Subcutaneous abdominal adipose tissue (tissue), 5 donors: ENCODE measurements at regions not wholly inside any gene's neighbourhood (a gene's known extent, or its start where the extent isn't known, plus 50 kb on each side); places are given as distances from the start of the nearest gene placed in this dataset.
"Not testable (repeated sequence)": the region's sequence is repeated elsewhere in the genome, so short reads cannot be mapped to it uniquely, and the experiment has no call there.

Experiments used
- H3K27ac ChIP-seq: one replicate; pipeline ENCODE4 v1.7.0; 2013; ENCODE audit warnings: low read depth, mild to moderate bottlenecking, inconsistent platforms, low read length, moderate library complexity
- H3K27me3 ChIP-seq, 5 donors: one replicate each; pipeline ENCODE4 v1.7.0; 2013; ENCODE audit warnings: low read length in 5 of 5, inconsistent platforms in 1 of 5; ENCODE audit not compliant: control insufficient read depth in 5 of 5, insufficient read depth in 4 of 5
- H3K36me3 ChIP-seq, 5 donors: one replicate each; pipeline ENCODE4 v1.7.0; 2013; ENCODE audit warnings: low read length in 5 of 5; ENCODE audit not compliant: control insufficient read depth in 5 of 5, insufficient read depth in 5 of 5
- H3K4me1 ChIP-seq, 5 donors: one replicate each; pipeline ENCODE4 v1.7.0; 2013; ENCODE audit warnings: low read length in 5 of 5, mild to moderate bottlenecking in 3 of 5, moderate library complexity in 1 of 5; ENCODE audit not compliant: control insufficient read depth in 5 of 5, insufficient read depth in 5 of 5
- H3K4me3 ChIP-seq, 5 donors: one replicate each; pipeline ENCODE4 v1.7.0; 2013; ENCODE audit warnings: low read length in 5 of 5, low read depth in 1 of 5
- H3K9ac ChIP-seq, 5 donors: one replicate each; pipeline ENCODE4 v1.7.0; 2013; ENCODE audit warnings: low read length in 5 of 5, mild to moderate bottlenecking in 4 of 5, moderate library complexity in 3 of 5
- H3K9me3 ChIP-seq, 5 donors: one replicate each; pipeline ENCODE4 v1.7.0; 2013; ENCODE audit warnings: low read length in 5 of 5; ENCODE audit not compliant: control insufficient read depth in 5 of 5
- donor health status: healthy.
- donor health status: healthy.
- donor health status: healthy.
- donor health status: healthy.
- donor health status: healthy.

GRCh38 chr16:29342937-29343336 lies 63.6 kb downstream of the NPIPB11 start:
- not testable (repeated sequence) for H3K27me3 ChIP-seq, H3K36me3 ChIP-seq, H3K27ac ChIP-seq, H3K9me3 ChIP-seq, H3K9ac ChIP-seq, H3K4me3 ChIP-seq, H3K4me1 ChIP-seq

DNA sequence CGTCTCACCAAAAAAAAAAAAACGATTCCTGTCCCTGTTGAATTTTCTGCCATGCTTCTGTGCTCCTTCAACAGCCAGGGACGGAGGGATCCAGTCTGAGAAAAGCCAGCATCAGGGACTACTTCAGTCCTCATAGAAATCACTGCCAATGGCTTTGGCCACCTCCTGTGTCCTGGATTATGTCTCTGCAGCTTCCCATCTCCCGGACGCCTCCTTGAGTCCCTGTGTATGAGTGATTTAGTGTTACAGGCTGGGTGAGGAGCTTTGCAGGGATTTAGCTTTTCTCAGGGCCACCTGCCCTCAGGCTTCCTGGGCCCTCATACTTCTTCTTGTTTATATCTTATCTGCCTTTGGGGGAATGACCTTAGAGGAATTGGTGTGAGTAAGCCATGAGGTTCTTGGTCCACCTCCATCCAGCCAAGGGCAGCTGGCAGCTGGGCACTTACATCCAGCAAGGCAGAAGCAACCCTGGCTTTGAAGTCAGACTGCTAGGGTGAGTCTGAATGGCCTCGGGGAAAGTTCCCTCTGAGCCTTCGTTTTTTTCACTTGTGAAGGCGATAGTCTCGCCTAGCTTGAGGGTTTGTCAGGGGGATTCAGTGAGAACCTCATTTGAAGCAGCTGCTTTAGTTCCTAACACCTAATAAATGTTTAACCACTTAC lies 65.6 kb downstream of the NPIPB11 start:
- H3K4me3 ChIP-seq, H3K36me3 ChIP-seq, H3K27ac ChIP-seq, H3K9ac ChIP-seq, H3K9me3 ChIP-seq, H3K27me3 ChIP-seq, H3K4me1 ChIP-seq: not testable (repeated sequence)

- H3K4me1 ChIP-seq, H3K9me3 ChIP-seq, H3K9ac ChIP-seq, H3K36me3 ChIP-seq, H3K4me3 ChIP-seq, H3K27me3 ChIP-seq, H3K27ac ChIP-seq: not testable (repeated sequence)
Observed at GRCh38 chr16:29340235-29340634, 66.3 kb downstream of the NPIPB11 start.

- not testable (repeated sequence) for H3K9ac ChIP-seq, H3K4me1 ChIP-seq, H3K27me3 ChIP-seq, H3K36me3 ChIP-seq, H3K27ac ChIP-seq, H3K9me3 ChIP-seq, H3K4me3 ChIP-seq
Observed at GRCh38 chr16:29338821-29339700, 67.5 kb downstream of the NPIPB11 start.

DNA sequence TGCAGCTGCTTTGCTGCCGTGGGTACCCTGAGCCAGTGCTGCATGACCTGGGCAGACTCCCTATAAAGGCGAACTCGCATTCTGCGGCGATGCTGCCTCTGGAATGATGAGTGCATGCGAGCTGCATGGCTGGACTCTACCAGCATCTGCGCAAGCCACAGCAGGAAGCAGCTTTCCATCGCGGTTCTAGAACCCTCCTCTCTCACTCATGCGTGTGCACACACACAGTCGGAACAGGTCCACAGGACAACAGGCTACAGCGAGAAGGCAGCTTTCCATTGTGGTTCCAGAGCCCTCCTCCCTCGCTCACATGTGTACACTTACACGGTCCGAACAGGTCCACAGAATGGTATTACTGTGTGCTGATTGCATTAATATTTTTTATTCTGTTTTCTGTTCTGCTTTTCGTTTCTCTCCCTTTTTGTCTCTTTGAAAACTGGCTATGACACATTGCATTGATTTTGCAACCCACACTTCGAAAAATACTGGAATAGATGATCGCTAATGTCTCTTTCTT lies 69.1 kb downstream of the NPIPB11 start:
- not testable (repeated sequence) for H3K9ac ChIP-seq, H3K9me3 ChIP-seq, H3K27me3 ChIP-seq, H3K4me3 ChIP-seq, H3K36me3 ChIP-seq, H3K4me1 ChIP-seq, H3K27ac ChIP-seq

GRCh38 chr16:29335549-29335846 lies 71.0 kb downstream of the NPIPB11 start:
- not testable (repeated sequence) for H3K36me3 ChIP-seq, H3K9ac ChIP-seq, H3K4me1 ChIP-seq, H3K4me3 ChIP-seq, H3K9me3 ChIP-seq, H3K27ac ChIP-seq, H3K27me3 ChIP-seq

DNA sequence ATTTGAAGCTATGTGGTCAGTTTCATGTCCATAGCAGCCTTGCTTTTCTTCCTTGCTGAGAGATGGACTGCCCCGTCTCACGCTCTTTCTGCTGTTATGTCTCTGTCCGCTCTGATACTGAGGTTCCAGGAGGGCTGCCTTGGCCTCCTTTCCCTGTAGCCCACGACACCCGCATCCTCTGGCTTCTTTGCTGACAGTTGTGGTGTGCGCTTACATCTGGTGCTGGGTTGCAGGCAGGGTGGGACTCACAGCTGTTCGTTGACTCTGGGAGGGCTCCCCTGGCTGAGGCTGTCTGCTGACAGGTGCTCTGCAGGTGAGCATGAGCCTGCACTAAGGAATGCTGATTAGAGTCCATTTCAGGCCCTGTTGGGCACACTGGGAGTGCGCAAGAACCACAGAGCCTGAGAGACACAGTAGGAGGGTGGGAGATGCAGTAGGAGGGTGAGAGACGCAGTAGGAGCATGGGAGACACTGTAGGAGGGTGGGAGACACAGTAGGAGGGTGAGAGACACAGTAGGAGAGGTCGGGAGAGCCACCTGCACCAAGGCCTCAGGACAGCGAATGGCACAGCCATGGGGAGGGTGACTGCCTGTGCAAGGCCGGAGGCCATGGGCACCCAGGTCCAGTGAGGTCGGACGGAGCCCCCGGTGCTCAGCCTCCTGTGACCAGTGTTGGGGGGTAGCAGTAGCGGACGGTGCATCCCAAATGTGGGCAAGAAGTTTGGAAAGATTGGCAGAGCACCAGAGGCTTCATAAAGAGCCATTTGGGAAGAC lies 71.5 kb downstream of the NPIPB11 start:
- H3K36me3 ChIP-seq, H3K4me3 ChIP-seq, H3K27me3 ChIP-seq, H3K9ac ChIP-seq, H3K27ac ChIP-seq, H3K4me1 ChIP-seq, H3K9me3 ChIP-seq: not testable (repeated sequence)

DNA sequence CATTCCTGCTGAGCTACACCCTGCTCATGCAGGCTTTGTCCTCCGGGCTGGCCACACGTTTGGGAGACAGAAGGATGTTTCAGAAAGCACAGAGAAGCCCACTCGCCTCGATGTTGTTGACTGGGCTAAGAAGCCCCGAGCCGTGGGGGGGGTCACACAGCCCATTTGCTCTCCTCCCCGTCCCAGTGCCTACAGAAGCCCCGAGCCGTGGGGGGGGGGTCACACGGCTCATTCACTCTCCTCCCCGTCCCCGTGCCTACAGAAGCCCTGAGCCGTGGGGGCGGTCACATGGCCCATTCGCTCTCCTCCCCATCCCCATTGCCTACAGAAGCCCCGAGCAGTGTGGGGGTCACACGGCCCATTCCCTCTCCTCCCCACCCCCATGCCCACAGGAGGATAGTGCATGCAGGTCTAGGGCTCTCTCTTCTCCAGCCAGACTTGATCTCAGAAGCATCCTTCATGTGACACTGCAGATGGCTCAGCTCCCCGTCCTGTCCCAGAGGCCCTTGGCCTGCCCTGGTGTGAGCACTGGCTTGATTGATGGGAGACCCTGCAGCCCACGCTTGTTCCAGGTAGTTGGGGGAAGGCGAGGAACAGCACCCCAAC lies 72.9 kb downstream of the NPIPB11 start:
- not testable (repeated sequence) for H3K36me3 ChIP-seq, H3K9me3 ChIP-seq

GRCh38 chr16:29330623-29331022 lies 75.9 kb downstream of the NPIPB11 start:
- not testable (repeated sequence) for H3K4me3 ChIP-seq, H3K27me3 ChIP-seq, H3K27ac ChIP-seq, H3K9ac ChIP-seq, H3K36me3 ChIP-seq, H3K9me3 ChIP-seq, H3K4me1 ChIP-seq

More for the DNA sequence above, 72.9 kb downstream of the NPIPB11 start:
- H3K9ac ChIP-seq, H3K27ac ChIP-seq, H3K4me1 ChIP-seq, H3K27me3 ChIP-seq, H3K4me3 ChIP-seq: not testable (repeated sequence)

GRCh38 chr16:29328528-29328927 lies 78.0 kb downstream of the NPIPB11 start:
- H3K36me3 ChIP-seq, H3K9ac ChIP-seq, H3K4me1 ChIP-seq, H3K27ac ChIP-seq, H3K9me3 ChIP-seq, H3K4me3 ChIP-seq, H3K27me3 ChIP-seq: not testable (repeated sequence)
